ENCODE measurements at regions not wholly inside any gene's neighbourhood (a gene's known extent, or its start where the extent isn't known, plus 50 kb on each side); places are given as distances from the start of the nearest gene placed in this dataset.

DNA sequence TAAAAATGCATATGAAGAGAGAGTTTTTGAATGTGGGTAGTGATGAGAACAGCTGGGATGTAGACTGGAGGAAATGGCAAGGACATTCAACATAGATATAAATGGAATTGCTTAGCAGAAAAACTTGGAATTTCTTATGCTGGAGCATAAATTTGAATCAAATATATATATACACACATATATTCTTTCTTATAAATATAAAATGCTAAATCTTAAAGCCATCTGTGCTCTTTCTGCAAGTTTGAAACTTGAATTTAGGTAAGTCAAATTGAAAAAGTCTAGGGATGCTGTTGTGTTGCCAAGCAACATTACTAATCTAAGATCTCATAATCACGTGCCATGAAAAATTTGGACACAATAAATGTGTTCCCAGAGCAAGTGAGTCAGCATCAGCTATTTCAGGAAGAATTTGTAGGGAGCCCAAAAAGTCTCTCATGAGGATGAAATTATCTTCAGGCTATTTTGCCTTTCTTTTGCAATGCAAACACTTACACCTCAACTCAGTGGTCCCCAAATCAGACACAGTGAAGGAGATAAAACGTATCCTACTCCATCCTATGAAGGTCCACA lies 58.4 kb upstream of the ALDH1A1 start:
- no peak for DNase-seq

DNA sequence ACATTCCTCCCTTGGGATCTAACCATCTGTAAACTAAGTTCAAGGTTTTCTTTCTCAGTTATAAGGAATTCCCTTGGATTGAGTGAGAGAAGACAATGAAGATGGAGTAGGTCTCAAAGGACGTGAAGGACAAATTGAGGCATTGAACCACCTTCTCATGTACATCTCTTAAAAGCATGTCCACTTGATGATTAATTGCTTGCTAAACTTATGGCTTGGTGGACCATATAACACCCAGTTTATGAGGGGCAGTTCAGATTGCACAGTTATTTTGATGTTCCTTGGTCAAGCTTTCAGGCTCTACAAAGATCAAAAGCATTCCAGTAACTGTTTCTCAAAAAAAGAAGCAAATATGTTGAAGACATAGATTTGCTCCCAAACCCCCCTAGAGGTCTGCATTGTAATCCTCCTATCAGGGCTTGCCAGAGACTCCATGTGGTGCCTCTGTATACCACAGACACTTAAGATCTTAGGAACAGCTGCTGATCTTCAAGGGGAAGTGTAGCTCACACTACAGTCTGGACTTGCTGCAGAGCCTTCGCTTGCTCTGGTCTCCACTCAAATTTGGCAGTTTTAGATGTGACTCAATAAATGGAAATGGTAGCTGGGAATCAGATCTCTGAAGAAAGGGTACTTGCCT lies 56.9 kb upstream of the ALDH1A1 start:
- DNase-seq: no peak

- no peak for DNase-seq
Measured at GRCh38 chr9:73007966-73008672, 55.3 kb upstream of the ALDH1A1 start.

GRCh38 chr9:73006986-73007385 lies 54.1 kb upstream of the ALDH1A1 start:
- no peak for DNase-seq
